WTC11 (cell line): ENCODE measurements at regions not wholly inside any gene's neighbourhood (a gene's known extent, or its start where the extent isn't known, plus 50 kb on each side); places are given as distances from the start of the nearest gene placed in this dataset.

Experiments used
- ATF1 ChIP-seq: sonication (generic); formaldehyde crosslinking; IDR thresholded peaks from 2 replicates; pipeline ENCODE4 v1.8.1; 2023; ENCODE audit warnings: mild to moderate bottlenecking, moderate library complexity, missing genetic modification reagents
- CREB1 ChIP-seq: sonication (generic); formaldehyde crosslinking; IDR thresholded peaks from 2 replicates; pipeline ENCODE4 v1.8.0; 2023; ENCODE audit warnings: mild to moderate bottlenecking, missing genetic modification reagents
- ESRRA ChIP-seq: sonication (generic); formaldehyde crosslinking; IDR thresholded peaks from 2 replicates; pipeline ENCODE4 v1.8.1; 2022; ENCODE audit warnings: mild to moderate bottlenecking, missing genetic modification reagents, borderline replicate concordance
- ETV6 ChIP-seq: sonication (generic); formaldehyde crosslinking; IDR thresholded peaks from 2 replicates; pipeline ENCODE4 v1.8.1; 2022; ENCODE audit warnings: mild to moderate bottlenecking, missing genetic modification reagents
- SP1 ChIP-seq: sonication (generic); formaldehyde crosslinking; conservative IDR thresholded peaks from 2 replicates; pipeline ENCODE4 v1.8.1; 2022; ENCODE audit warnings: missing genetic modification reagents
- TF ChIP-seq, protein P1 (sequence below): sonication (generic); formaldehyde crosslinking; IDR thresholded peaks from 2 replicates; pipeline ENCODE4 v1.8.1; 2023; ENCODE audit warnings: mild to moderate bottlenecking, missing genetic modification reagents
- TF ChIP-seq, protein P2 (sequence below): fragments of 200-600 bp; IDR thresholded peaks from 2 replicates; pipeline ENCODE4 v1.8.0; 2022; ENCODE audit warnings: antibody characterized with exemption
- TF ChIP-seq, protein P3 (sequence below): sonication (generic); formaldehyde crosslinking; IDR thresholded peaks from 2 replicates; pipeline ENCODE4 v1.8.0; 2022; ENCODE audit warnings: mild to moderate bottlenecking, missing genetic modification reagents

DNA sequence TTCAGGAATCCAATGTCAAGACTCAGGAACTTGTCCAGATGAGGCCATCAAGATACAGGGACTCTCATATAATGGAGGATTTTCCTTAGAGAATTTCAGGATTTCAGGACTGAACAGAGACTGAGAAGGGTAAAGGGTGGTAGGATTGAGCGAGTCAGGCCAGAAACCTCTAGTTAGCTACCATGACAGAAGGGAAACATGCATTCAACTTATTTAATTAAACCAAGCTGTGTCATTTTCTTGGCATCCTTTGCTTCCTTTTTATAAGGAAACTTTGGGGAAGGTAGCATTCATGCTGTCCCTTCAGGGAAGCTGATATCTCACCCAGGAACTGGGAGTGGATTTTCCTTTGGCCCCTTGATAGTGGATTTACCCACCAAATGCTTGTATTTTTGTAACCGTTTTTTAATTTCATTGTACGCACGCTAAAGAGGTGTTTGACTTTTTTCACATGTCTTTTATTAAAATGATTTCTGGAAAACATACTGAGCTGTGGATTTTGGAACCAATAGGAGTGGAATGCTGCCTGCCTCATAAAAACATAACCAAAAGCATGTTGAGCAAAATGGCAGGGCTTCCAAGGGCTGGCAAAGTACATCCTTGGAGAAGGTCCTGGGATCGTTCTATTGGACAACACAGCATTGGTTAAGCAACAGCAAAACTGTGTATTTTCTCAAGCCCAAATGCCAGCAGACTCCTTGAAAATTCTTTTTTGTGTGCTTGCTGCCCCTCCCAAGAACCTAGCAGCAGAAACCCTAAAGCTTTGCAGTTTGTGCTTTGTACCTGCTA, 104.5 kb downstream of the CXCL12 start:
- TF ChIP-seq, protein P1, sequence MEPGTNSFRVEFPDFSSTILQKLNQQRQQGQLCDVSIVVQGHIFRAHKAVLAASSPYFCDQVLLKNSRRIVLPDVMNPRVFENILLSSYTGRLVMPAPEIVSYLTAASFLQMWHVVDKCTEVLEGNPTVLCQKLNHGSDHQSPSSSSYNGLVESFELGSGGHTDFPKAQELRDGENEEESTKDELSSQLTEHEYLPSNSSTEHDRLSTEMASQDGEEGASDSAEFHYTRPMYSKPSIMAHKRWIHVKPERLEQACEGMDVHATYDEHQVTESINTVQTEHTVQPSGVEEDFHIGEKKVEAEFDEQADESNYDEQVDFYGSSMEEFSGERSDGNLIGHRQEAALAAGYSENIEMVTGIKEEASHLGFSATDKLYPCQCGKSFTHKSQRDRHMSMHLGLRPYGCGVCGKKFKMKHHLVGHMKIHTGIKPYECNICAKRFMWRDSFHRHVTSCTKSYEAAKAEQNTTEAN = no peak
- TF ChIP-seq, protein P2, sequence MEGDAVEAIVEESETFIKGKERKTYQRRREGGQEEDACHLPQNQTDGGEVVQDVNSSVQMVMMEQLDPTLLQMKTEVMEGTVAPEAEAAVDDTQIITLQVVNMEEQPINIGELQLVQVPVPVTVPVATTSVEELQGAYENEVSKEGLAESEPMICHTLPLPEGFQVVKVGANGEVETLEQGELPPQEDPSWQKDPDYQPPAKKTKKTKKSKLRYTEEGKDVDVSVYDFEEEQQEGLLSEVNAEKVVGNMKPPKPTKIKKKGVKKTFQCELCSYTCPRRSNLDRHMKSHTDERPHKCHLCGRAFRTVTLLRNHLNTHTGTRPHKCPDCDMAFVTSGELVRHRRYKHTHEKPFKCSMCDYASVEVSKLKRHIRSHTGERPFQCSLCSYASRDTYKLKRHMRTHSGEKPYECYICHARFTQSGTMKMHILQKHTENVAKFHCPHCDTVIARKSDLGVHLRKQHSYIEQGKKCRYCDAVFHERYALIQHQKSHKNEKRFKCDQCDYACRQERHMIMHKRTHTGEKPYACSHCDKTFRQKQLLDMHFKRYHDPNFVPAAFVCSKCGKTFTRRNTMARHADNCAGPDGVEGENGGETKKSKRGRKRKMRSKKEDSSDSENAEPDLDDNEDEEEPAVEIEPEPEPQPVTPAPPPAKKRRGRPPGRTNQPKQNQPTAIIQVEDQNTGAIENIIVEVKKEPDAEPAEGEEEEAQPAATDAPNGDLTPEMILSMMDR = no peak
- TF ChIP-seq ESRRA (CRISPR knock-in tag) (no peak), ETV6 (no peak), ATF1 (CRISPR knock-in tag) (no peak), SP1 (CRISPR knock-in tag) (no peak), CREB1 (CRISPR knock-in tag) (no peak)
- TF ChIP-seq, protein P3, sequence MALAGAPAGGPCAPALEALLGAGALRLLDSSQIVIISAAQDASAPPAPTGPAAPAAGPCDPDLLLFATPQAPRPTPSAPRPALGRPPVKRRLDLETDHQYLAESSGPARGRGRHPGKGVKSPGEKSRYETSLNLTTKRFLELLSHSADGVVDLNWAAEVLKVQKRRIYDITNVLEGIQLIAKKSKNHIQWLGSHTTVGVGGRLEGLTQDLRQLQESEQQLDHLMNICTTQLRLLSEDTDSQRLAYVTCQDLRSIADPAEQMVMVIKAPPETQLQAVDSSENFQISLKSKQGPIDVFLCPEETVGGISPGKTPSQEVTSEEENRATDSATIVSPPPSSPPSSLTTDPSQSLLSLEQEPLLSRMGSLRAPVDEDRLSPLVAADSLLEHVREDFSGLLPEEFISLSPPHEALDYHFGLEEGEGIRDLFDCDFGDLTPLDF (CRISPR knock-in tag) = no peak
